B cell (primary cell): ENCODE measurements at regions not wholly inside any gene's neighbourhood (a gene's known extent, or its start where the extent isn't known, plus 50 kb on each side); places are given as distances from the start of the nearest gene placed in this dataset.

Source experiments
- ATAC-seq: fragments of 200-7000 bp; cut with Tn5 transposase; one replicate; pipeline ENCODE4 v1.10.0; 2021; ENCODE audit warnings: low read depth, mild to moderate bottlenecking, moderate number of reproducible peaks, moderate library complexity
- CTCF ChIA-PET: fragments of 350-600 bp; sonication (Branson Sonifier 250); formaldehyde crosslinking; loops from one replicate; lab custom pipeline; 2021; ENCODE audit warnings: antibody characterized with exemption, inconsistent platforms; lab: Charles Lee
- POLR2A ChIA-PET: fragments of 350-600 bp; sonication (Branson Sonifier 250); formaldehyde crosslinking; loops from one replicate; lab custom pipeline; 2021; ENCODE audit warnings: antibody characterized with exemption; lab: Charles Lee
- DNase-seq: peaks from one replicate; pipeline ENCODE4 v3.0.0; 2013
- H2AFZ ChIP-seq: 2 replicates; pipeline ENCODE4 v1.6.1; 2012; ENCODE audit warnings: mild to moderate bottlenecking, low read depth, low read length; ENCODE audit not compliant: insufficient read depth, poor library complexity, severe bottlenecking
- H3K27ac ChIP-seq, 2 donors: 1 replicate in 1 of 2; 2 replicates in 1 of 2; pipeline ENCODE4 v1.5.1; 2012 to 2013; ENCODE audit warnings: low read length in 2 of 2, mild to moderate bottlenecking in 2 of 2, moderate library complexity in 1 of 2
- H3K27me3 ChIP-seq, 4 experiments: fragments of 200-600 bp in 1 of 4; sonication (generic) in 1 of 4; replicated peaks in 1 of 4; 1 replicate in 2 of 4; 2 replicates in 2 of 4; pipeline versions ENCODE4 v1.6.1 to v1.7.0; 2013 to 2016; ENCODE audit warnings: low read length in 3 of 4, mild to moderate bottlenecking in 2 of 4, mixed read lengths in 1 of 4, moderate library complexity in 1 of 4; ENCODE audit not compliant: insufficient read depth in 4 of 4, control insufficient read depth in 3 of 4; ENCODE audit errors: control extremely low read depth in 1 of 4
- H3K36me3 ChIP-seq, 2 experiments: replicated peaks in 1 of 2; 1 replicate in 1 of 2; 2 replicates in 1 of 2; pipeline versions ENCODE4 v1.6.1 to v1.7.1; 2013; ENCODE audit warnings: low read length in 1 of 2; ENCODE audit not compliant: insufficient read depth in 2 of 2, control insufficient read depth in 1 of 2; ENCODE audit errors: control extremely low read depth in 1 of 2, extremely low read depth in 1 of 2
- H3K4me1 ChIP-seq, 2 donors: fragments of 200-600 bp in 1 of 2; sonication (generic) in 1 of 2; 1 replicate in 1 of 2; 2 replicates in 1 of 2; pipeline versions ENCODE4 v1.5.1 to v1.6.1; 2013 to 2017; ENCODE audit warnings: low read length in 2 of 2; ENCODE audit not compliant: control insufficient read depth in 2 of 2, insufficient read depth in 2 of 2
- H3K4me2 ChIP-seq: replicated peaks from 2 replicates; pipeline ENCODE3; 2012; ENCODE audit warnings: mild to moderate bottlenecking, low read depth, low read length; ENCODE audit not compliant: poor library complexity, severe bottlenecking
- H3K4me3 ChIP-seq, 5 experiments: fragments of 200-600 bp in 1 of 5; sonication (generic) in 1 of 5; 1 replicate in 3 of 5; 2 replicates in 2 of 5; pipeline versions ENCODE4 v1.5.1 to v1.7.0; 2011 to 2016; ENCODE audit warnings: low read length in 4 of 5, mild to moderate bottlenecking in 4 of 5, low read depth in 2 of 5, control low read depth in 1 of 5, moderate library complexity in 1 of 5; ENCODE audit not compliant: insufficient read depth in 1 of 5; ENCODE audit errors: control extremely low read depth in 1 of 5, extremely low read depth in 1 of 5
- H3K79me2 ChIP-seq: fragments of 200-600 bp; sonication (generic); one replicate; pipeline ENCODE4 v1.6.0; 2016; ENCODE audit warnings: low read length; ENCODE audit not compliant: control insufficient read depth, insufficient read depth
- H3K9ac ChIP-seq: fragments of 200-600 bp; sonication (generic); 2 replicates; pipeline ENCODE4 v1.6.1; 2017; ENCODE audit warnings: mild to moderate bottlenecking, low read length, moderate library complexity
- H3K9me3 ChIP-seq, 3 donors: one replicate each; pipeline versions ENCODE4 v1.6.1 to v1.7.1; 2013; ENCODE audit warnings: low read length in 2 of 3; ENCODE audit not compliant: control insufficient read depth in 2 of 3, insufficient read depth in 1 of 3; ENCODE audit errors: control extremely low read depth in 1 of 3
- H4K20me1 ChIP-seq: 2 replicates; pipeline ENCODE4 v1.6.0; 2012; ENCODE audit warnings: mild to moderate bottlenecking, low read length; ENCODE audit not compliant: insufficient read depth, control insufficient read depth, poor library complexity, severe bottlenecking
- H3K27ac Mint-ChIP-seq: one replicate; pipeline ENCODE4 v1.8.0; 2021; ENCODE audit warnings: mixed read lengths
- H3K27me3 Mint-ChIP-seq: one replicate; pipeline ENCODE4 v1.8.0; 2021; ENCODE audit warnings: mixed read lengths
- H3K4me1 Mint-ChIP-seq: one replicate; pipeline ENCODE4 v1.8.0; 2021; ENCODE audit warnings: mixed read lengths
- H3K4me3 Mint-ChIP-seq: one replicate; pipeline ENCODE4 v1.8.0; 2021; ENCODE audit warnings: mixed read lengths
- H3K9me3 Mint-ChIP-seq: one replicate; pipeline ENCODE4 v1.8.0; 2022; ENCODE audit warnings: mixed read lengths; ENCODE audit not compliant: insufficient read depth
- CTCF ChIP-seq: fragments of 200-600 bp; IDR thresholded peaks from one replicate; pipeline ENCODE4 v1.8.0; 2022; ENCODE audit warnings: antibody characterized with exemption, mild to moderate bottlenecking
- EZH2 ChIP-seq: IDR thresholded peaks from 2 replicates; pipeline ENCODE4 v1.6.1; 2012; ENCODE audit warnings: borderline replicate concordance, low read depth, mild to moderate bottlenecking, moderate library complexity, low read length; ENCODE audit not compliant: insufficient read depth, poor library complexity, severe bottlenecking
- WGBS: methylation state at CpG from one replicate; pipeline ENCODE4 v1.1.5; 2013; ENCODE audit warnings: missing lambda C conversion rate; ENCODE audit not compliant: insufficient coverage; 5-methylcytosine and 5-hydroxymethylcytosine counted together
- intact Hi-C: fragments of 100-400 bp; cut with micrococcal nuclease; formaldehyde crosslinking; loops from one replicate; pipeline ENCODE4 v1.10.0; 2022

GRCh38 chr9:129284607-129285291 lies 106.7 kb upstream of the IER5L start:
- POLR2A ChIA-PET, result no interaction called here
- H3K36me3 ChIP-seq, result no peaks in the 10 kb centered on the region
- H3K27me3 ChIP-seq, result peaks cover 0 to 2% (median 0%) of the 10 kb centered on the region in 4 experiments
- ATAC-seq, result no peak
- TF ChIP-seq EZH2 (no peak), CTCF (no peak)
- H4K20me1 ChIP-seq, result no peaks in the 10 kb centered on the region
- 91% methylated on average over 12 of the region's 14 CpGs for WGBS
- H3K4me1 ChIP-seq, result no peaks in the 10 kb centered on the region
- H3K9me3 ChIP-seq, result no peaks in the 10 kb centered on the region
- H3K79me2 ChIP-seq, result no peaks in the 10 kb centered on the region
- Mint-ChIP-seq H3K4me1 (no peaks in the 10 kb centered on the region), H3K9me3 (no peaks in the 10 kb centered on the region), H3K27me3 (peaks cover 4% of the 10 kb centered on the region), H3K27ac (no peak overlapping the region), H3K4me3 (no peak overlapping the region)
- intact Hi-C loops, result no loop called here
- H3K4me3 ChIP-seq, result no peak overlapping the region
- no peak overlapping the region for H3K4me2 ChIP-seq
- H3K9ac ChIP-seq, result no peak overlapping the region
- H3K27ac ChIP-seq, result no peak overlapping the region
- CTCF ChIA-PET, result no interaction called here
- no peak overlapping the region for H2AFZ ChIP-seq
- DNase-seq, result no peak

- Histone ChIP-seq H3K9ac (no peak overlapping the region), H3K4me3 (no peak overlapping the region), H2AFZ (no peak overlapping the region), H3K27me3 (peaks cover 0 to 2% (median 0%) of the 10 kb centered on the region in 4 experiments), H4K20me1 (no peaks in the 10 kb centered on the region), H3K4me1 (no peaks in the 10 kb centered on the region), H3K4me2 (no peak overlapping the region), H3K27ac (no peak overlapping the region), H3K9me3 (no peaks in the 10 kb centered on the region), H3K36me3 (no peaks in the 10 kb centered on the region), H3K79me2 (no peaks in the 10 kb centered on the region)
- Mint-ChIP-seq H3K4me3 (no peak overlapping the region), H3K27me3 (no peaks in the 10 kb centered on the region), H3K4me1 (no peaks in the 10 kb centered on the region), H3K27ac (no peak overlapping the region), H3K9me3 (no peaks in the 10 kb centered on the region)
- no peak for ATAC-seq
- POLR2A ChIA-PET, result no interaction called here
- TF ChIP-seq CTCF (no peak), EZH2 (no peak)
- intact Hi-C loops, result no loop called here
- CTCF ChIA-PET, result no interaction called here
- DNase-seq, result no peak
- WGBS, result 93% methylated on average over 25 of the region's 28 CpGs
These were observed 105.9 kb upstream of the IER5L start for GRCh38 chr9:129283705-129284606.
